NK-92 (cell line): ENCODE measurements at regions not wholly inside any gene's neighbourhood (a gene's known extent, or its start where the extent isn't known, plus 50 kb on each side); places are given as distances from the start of the nearest gene placed in this dataset.
"Not testable (repeated sequence)": the region's sequence is repeated elsewhere in the genome, so short reads cannot be mapped to it uniquely, and the experiment has no call there.

ENCODE experiments used
- DNase-seq: peaks from one replicate; lab custom pipeline; 2025; ENCODE audit not compliant: unreplicated experiment; lab: John Stamatoyannopoulos, UW

GRCh38 chr4:118502967-118503366, 150.2 kb upstream of the PRSS12 start:
- not testable (repeated sequence) for DNase-seq

GRCh38 chr4:118504927-118505326, 152.1 kb upstream of the PRSS12 start:
- DNase-seq = not testable (repeated sequence)

- not testable (repeated sequence) for DNase-seq
Observed at GRCh38 chr4:118505491-118505890, 152.7 kb upstream of the PRSS12 start.

- not testable (repeated sequence) for DNase-seq
Observed at GRCh38 chr4:118512870-118513269, 160.1 kb upstream of the PRSS12 start.

- DNase-seq = not testable (repeated sequence)
Observed at GRCh38 chr4:118514332-118514731, 161.5 kb upstream of the PRSS12 start.

- not testable (repeated sequence) for DNase-seq
Observed at GRCh38 chr4:118516107-118516506, 163.3 kb upstream of the PRSS12 start.

GRCh38 chr4:118530107-118530506, 155.1 kb upstream of the METTL14 start:
- not testable (repeated sequence) for DNase-seq

- DNase-seq = not testable (repeated sequence)
Observed at GRCh38 chr4:118531947-118532346, 153.2 kb upstream of the METTL14 start.

- DNase-seq = not testable (repeated sequence)
Observed at GRCh38 chr4:118535788-118536187, 149.4 kb upstream of the METTL14 start.

- not testable (repeated sequence) for DNase-seq
Observed at GRCh38 chr4:118539412-118540077, 145.6 kb upstream of the METTL14 start.

- DNase-seq = not testable (repeated sequence)
Observed at GRCh38 chr4:118556576-118556975, 128.6 kb upstream of the METTL14 start.

- no peak for DNase-seq
Observed at GRCh38 chr4:118557298-118557851, 127.8 kb upstream of the METTL14 start.

- not testable (repeated sequence) for DNase-seq
Observed at GRCh38 chr4:118558188-118558587, 127.0 kb upstream of the METTL14 start.

- DNase-seq = not testable (repeated sequence)
Observed at GRCh38 chr4:118561559-118561958, 123.6 kb upstream of the METTL14 start.

GRCh38 chr4:118566003-118566513, 119.1 kb upstream of the METTL14 start:
- DNase-seq = not testable (repeated sequence)

- not testable (repeated sequence) for DNase-seq
Observed at GRCh38 chr4:118572991-118573390, 112.2 kb upstream of the METTL14 start.

GRCh38 chr4:118574251-118574913, 110.8 kb upstream of the METTL14 start:
- DNase-seq = not testable (repeated sequence)

GRCh38 chr4:118575057-118575456, 110.1 kb upstream of the METTL14 start:
- not testable (repeated sequence) for DNase-seq

GRCh38 chr4:118575726-118576125, 109.5 kb upstream of the METTL14 start:
- DNase-seq = not testable (repeated sequence)

GRCh38 chr4:118576709-118577219, 108.4 kb upstream of the METTL14 start:
- not testable (repeated sequence) for DNase-seq

- DNase-seq = no peak
Observed at GRCh38 chr4:118585015-118585414, 100.2 kb upstream of the METTL14 start.
